BLaER1 (cell line): ENCODE measurements at regions not wholly inside any gene's neighbourhood (a gene's known extent, or its start where the extent isn't known, plus 50 kb on each side); places are given as distances from the start of the nearest gene placed in this dataset.

Experiments
- H3K27ac ChIP-seq: shearing (Covaris generic); formaldehyde crosslinking; 2 replicates; pipeline ENCODE4 v1.8.1; 2022
- H3K27me3 ChIP-seq: shearing (Covaris generic); formaldehyde crosslinking; 2 replicates; pipeline ENCODE4 v1.8.1; 2022
- H3K36me3 ChIP-seq: shearing (Covaris generic); formaldehyde crosslinking; 2 replicates; pipeline ENCODE4 v1.8.1; 2022
- H3K4me1 ChIP-seq: shearing (Covaris generic); formaldehyde crosslinking; 2 replicates; pipeline ENCODE4 v1.8.1; 2022
- H3K4me2 ChIP-seq: shearing (Covaris generic); formaldehyde crosslinking; 2 replicates; pipeline ENCODE4 v1.8.1; 2022
- H3K4me3 ChIP-seq: shearing (Covaris generic); formaldehyde crosslinking; 2 replicates; pipeline ENCODE4 v1.8.1; 2022
- H3K9ac ChIP-seq: shearing (Covaris generic); formaldehyde crosslinking; 2 replicates; pipeline ENCODE4 v1.8.1; 2022
- H3K9me3 ChIP-seq: shearing (Covaris generic); formaldehyde crosslinking; 2 replicates; pipeline ENCODE4 v1.8.1; 2022
- H4K20me1 ChIP-seq: shearing (Covaris generic); formaldehyde crosslinking; 2 replicates; pipeline ENCODE4 v1.8.1; 2022
- Cebpa-rat ChIP-seq: shearing (Covaris generic); IDR thresholded peaks from 2 replicates; pipeline ENCODE4 v1.8.1; 2022

- no peak overlapping the region for H3K4me3 ChIP-seq
- no peak overlapping the region for H3K9ac ChIP-seq
- H3K4me1 ChIP-seq: no peaks in the 10 kb centered on the region
- H3K36me3 ChIP-seq: no peaks in the 10 kb centered on the region
- no peak overlapping the region for H3K4me2 ChIP-seq
- H4K20me1 ChIP-seq: no peaks in the 10 kb centered on the region
- no peaks in the 10 kb centered on the region for H3K9me3 ChIP-seq
- H3K27ac ChIP-seq: no peak overlapping the region
- no peak for TF ChIP-seq Cebpa-rat
- H3K27me3 ChIP-seq: no peaks in the 10 kb centered on the region
These were observed 333.4 kb upstream of the IL12A start for GRCh38 chr3:159655202-159655601.

DNA sequence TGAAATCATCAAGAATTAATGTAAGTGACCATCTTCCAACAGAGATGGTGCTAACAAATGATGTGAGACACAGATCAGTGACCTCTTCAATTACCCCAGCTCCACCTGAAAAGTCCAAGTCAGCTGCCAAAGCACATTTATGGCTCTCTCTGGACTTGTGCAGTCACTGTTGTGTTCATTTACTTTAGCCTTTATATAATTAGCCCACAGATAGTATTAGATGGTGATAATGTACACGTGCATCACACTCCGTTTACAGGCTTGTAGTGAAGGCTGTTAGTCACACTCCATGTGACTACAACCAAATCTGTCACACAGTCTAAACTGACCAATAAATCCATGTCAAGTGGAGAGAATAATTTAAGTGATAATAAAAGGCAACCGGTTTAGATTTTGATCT is 331.5 kb upstream of the IL12A start:
- H3K27me3 ChIP-seq: no peaks in the 10 kb centered on the region
- no peak for TF ChIP-seq Cebpa-rat
- H3K4me2 ChIP-seq: no peak overlapping the region
- peaks cover 6% of the 10 kb centered on the region for H3K9me3 ChIP-seq
- H3K9ac ChIP-seq: no peak overlapping the region
- H3K27ac ChIP-seq: no peak overlapping the region
- H3K4me3 ChIP-seq: no peak overlapping the region
- H3K4me1 ChIP-seq: no peaks in the 10 kb centered on the region
- no peaks in the 10 kb centered on the region for H3K36me3 ChIP-seq
- no peaks in the 10 kb centered on the region for H4K20me1 ChIP-seq

DNA sequence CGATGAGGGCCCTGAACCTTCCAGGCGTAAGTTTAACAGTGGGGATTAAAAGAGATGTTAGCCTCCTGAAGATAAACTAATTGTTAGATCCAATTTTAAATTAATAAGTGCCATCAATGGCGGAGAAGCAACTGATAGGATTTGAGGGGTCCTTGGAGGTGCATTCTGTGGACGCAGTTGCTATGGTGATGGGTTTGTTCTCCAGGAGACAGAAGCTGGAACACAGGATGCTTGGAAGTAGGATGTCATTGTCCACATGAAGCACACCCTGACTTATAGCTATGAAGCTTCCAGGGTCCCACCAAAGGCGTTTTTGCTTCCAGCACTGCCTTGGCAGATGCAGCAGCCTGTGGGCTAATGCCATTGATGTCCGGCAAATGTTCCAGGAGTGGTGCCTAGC is 331.0 kb upstream of the IL12A start:
- Histone ChIP-seq H3K27me3 (no peaks in the 10 kb centered on the region), H3K36me3 (no peaks in the 10 kb centered on the region), H3K4me1 (no peaks in the 10 kb centered on the region), H3K4me3 (no peak overlapping the region), H3K27ac (no peak overlapping the region), H3K9ac (no peak overlapping the region), H3K4me2 (no peak overlapping the region), H4K20me1 (no peaks in the 10 kb centered on the region), H3K9me3 (peaks cover 10% of the 10 kb centered on the region)
- no peak for TF ChIP-seq Cebpa-rat

GRCh38 chr3:159660326-159660725 is 328.3 kb upstream of the IL12A start:
- TF ChIP-seq Cebpa-rat: no peak
- no peaks in the 10 kb centered on the region for H3K27me3 ChIP-seq
- no peak overlapping the region for H3K4me3 ChIP-seq
- no peak overlapping the region for H3K27ac ChIP-seq
- H3K9ac ChIP-seq: no peak overlapping the region
- no peaks in the 10 kb centered on the region for H3K36me3 ChIP-seq
- no peak overlapping the region for H3K4me2 ChIP-seq
- H3K4me1 ChIP-seq: no peaks in the 10 kb centered on the region
- H4K20me1 ChIP-seq: no peaks in the 10 kb centered on the region
- H3K9me3 ChIP-seq: peaks cover 13% of the 10 kb centered on the region

DNA sequence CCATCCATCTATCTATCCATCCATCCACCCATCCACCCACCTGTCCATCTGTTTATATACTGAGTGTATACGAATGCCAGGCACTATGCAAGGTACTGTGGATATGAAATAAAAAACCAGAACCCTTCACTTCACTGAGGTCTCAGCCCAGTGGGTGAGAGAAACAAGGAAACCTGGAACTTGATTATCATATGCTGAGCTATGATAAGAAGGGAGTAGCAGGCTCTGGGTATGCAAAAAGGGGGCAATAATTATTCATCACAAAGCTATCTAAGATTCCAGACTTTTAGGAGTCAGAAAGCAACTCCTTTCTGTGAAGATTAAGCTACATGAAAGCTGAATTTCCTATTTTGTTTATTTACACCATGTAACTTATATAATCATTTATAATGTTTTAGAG is 327.7 kb upstream of the IL12A start:
- Histone ChIP-seq H4K20me1 (no peaks in the 10 kb centered on the region), H3K27me3 (no peaks in the 10 kb centered on the region), H3K4me2 (no peak overlapping the region), H3K9me3 (peaks cover 13% of the 10 kb centered on the region), H3K36me3 (no peaks in the 10 kb centered on the region), H3K27ac (no peak overlapping the region), H3K4me1 (no peaks in the 10 kb centered on the region), H3K9ac (no peak overlapping the region), H3K4me3 (no peak overlapping the region)
- no peak for TF ChIP-seq Cebpa-rat

- Histone ChIP-seq H3K9ac (no peak overlapping the region), H3K27me3 (no peaks in the 10 kb centered on the region)
- TF ChIP-seq Cebpa-rat: no peak
These were observed 326.1 kb upstream of the IL12A start for GRCh38 chr3:159662549-159662948.

GRCh38 chr3:159664006-159664405 is 324.6 kb upstream of the IL12A start:
- Histone ChIP-seq H3K4me3 (no peak overlapping the region), H3K27ac (no peak overlapping the region), H4K20me1 (no peaks in the 10 kb centered on the region), H3K9me3 (peaks cover 13% of the 10 kb centered on the region), H3K4me1 (no peaks in the 10 kb centered on the region), H3K4me2 (no peak overlapping the region), H3K9ac (no peak overlapping the region), H3K36me3 (no peaks in the 10 kb centered on the region), H3K27me3 (no peaks in the 10 kb centered on the region)
- TF ChIP-seq Cebpa-rat: no peak

More at GRCh38 chr3:159662549-159662948, 326.1 kb upstream of the IL12A start:
- H3K36me3 ChIP-seq: no peaks in the 10 kb centered on the region
- H4K20me1 ChIP-seq: no peaks in the 10 kb centered on the region
- H3K4me2 ChIP-seq: no peak overlapping the region
- no peak overlapping the region for H3K4me3 ChIP-seq
- no peak overlapping the region for H3K27ac ChIP-seq
- H3K4me1 ChIP-seq: no peaks in the 10 kb centered on the region
- H3K9me3 ChIP-seq: peaks cover 13% of the 10 kb centered on the region

DNA sequence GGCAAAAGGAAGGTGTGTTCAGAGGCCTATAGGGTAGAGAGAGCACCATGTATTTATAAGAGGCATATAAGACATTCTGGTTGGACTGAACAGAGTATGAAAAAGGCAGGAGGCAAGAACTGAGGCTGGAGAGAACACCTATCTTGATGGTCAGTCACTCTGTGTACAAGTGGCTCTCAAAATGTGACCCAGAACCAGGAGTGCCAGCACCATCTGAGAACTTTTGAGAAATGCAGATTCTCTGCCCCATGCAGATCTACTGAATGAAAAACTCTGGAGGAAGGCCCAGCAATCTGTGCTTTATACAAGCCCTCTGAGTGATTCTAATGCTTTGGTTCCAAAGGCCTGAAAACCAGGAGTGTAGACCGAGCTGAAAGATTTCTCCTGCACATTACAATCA is 324.0 kb upstream of the IL12A start:
- Histone ChIP-seq H3K27ac (no peak overlapping the region), H4K20me1 (no peaks in the 10 kb centered on the region), H3K9ac (no peak overlapping the region), H3K4me3 (no peak overlapping the region), H3K4me1 (no peaks in the 10 kb centered on the region), H3K36me3 (no peaks in the 10 kb centered on the region), H3K27me3 (no peaks in the 10 kb centered on the region), H3K4me2 (no peak overlapping the region), H3K9me3 (peaks cover 13% of the 10 kb centered on the region)
- no peak for TF ChIP-seq Cebpa-rat

GRCh38 chr3:159667261-159667660 is 321.4 kb upstream of the IL12A start:
- Histone ChIP-seq H3K4me1 (no peaks in the 10 kb centered on the region), H4K20me1 (no peaks in the 10 kb centered on the region), H3K27me3 (no peaks in the 10 kb centered on the region), H3K4me2 (no peak overlapping the region), H3K4me3 (no peak overlapping the region), H3K9me3 (peaks cover 6% of the 10 kb centered on the region), H3K9ac (no peak overlapping the region), H3K36me3 (no peaks in the 10 kb centered on the region), H3K27ac (no peak overlapping the region)
- TF ChIP-seq Cebpa-rat: no peak

GRCh38 chr3:159668461-159668860 is 320.2 kb upstream of the IL12A start:
- Histone ChIP-seq H4K20me1 (no peaks in the 10 kb centered on the region), H3K9ac (no peak overlapping the region), H3K27ac (no peak overlapping the region), H3K9me3 (no peaks in the 10 kb centered on the region), H3K4me3 (no peak overlapping the region), H3K27me3 (no peaks in the 10 kb centered on the region), H3K4me2 (no peak overlapping the region), H3K36me3 (no peaks in the 10 kb centered on the region), H3K4me1 (no peaks in the 10 kb centered on the region)
- no peak for TF ChIP-seq Cebpa-rat

- H4K20me1 ChIP-seq: no peaks in the 10 kb centered on the region
- no peak overlapping the region for H3K9ac ChIP-seq
- H3K9me3 ChIP-seq: no peaks in the 10 kb centered on the region
- H3K4me3 ChIP-seq: no peak overlapping the region
- no peaks in the 10 kb centered on the region for H3K27me3 ChIP-seq
- no peak overlapping the region for H3K27ac ChIP-seq
- TF ChIP-seq Cebpa-rat: no peak
- no peaks in the 10 kb centered on the region for H3K4me1 ChIP-seq
- no peaks in the 10 kb centered on the region for H3K36me3 ChIP-seq
- H3K4me2 ChIP-seq: no peak overlapping the region
These were observed 319.6 kb upstream of the IL12A start for GRCh38 chr3:159668990-159669476.
